ENCODE measurements at regions not wholly inside any gene's neighbourhood (a gene's known extent, or its start where the extent isn't known, plus 50 kb on each side); places are given as distances from the start of the nearest gene placed in this dataset.

- Mint-ChIP-seq H3K4me3 (no peak overlapping the region), H3K27ac (no peak overlapping the region), H3K36me3 (no peaks in the 10 kb centered on the region), H3K27me3 (ENCODE audit: low read depth in 3 of 3) (peaks cover 0 to 5% (median 4%) of the 10 kb centered on the region in 3 donors), H3K9me3 (peaks cover 0 to 3% (median 0%) of the 10 kb centered on the region in 6 donors), H3K4me1 (no peaks in the 10 kb centered on the region)
- no peak for DNase-seq
Observed at GRCh38 chr2:6510532-6510931, 355.2 kb downstream of the CMPK2 start.

- no peaks in the 10 kb centered on the region for H3K9me3 Mint-ChIP-seq
- DNase-seq = no peak
- H3K36me3 Mint-ChIP-seq = no peaks in the 10 kb centered on the region
- H3K27me3 Mint-ChIP-seq (ENCODE audit: low read depth in 3 of 3) = peaks cover 0 to 2% (median 0%) of the 10 kb centered on the region in 3 donors
- H3K4me1 Mint-ChIP-seq = no peaks in the 10 kb centered on the region
- H3K4me3 Mint-ChIP-seq = no peak overlapping the region
- H3K27ac Mint-ChIP-seq = no peak overlapping the region
Observed at GRCh38 chr2:6512589-6512988, 353.1 kb downstream of the CMPK2 start.

- H3K36me3 Mint-ChIP-seq = no peaks in the 10 kb centered on the region
- H3K4me3 Mint-ChIP-seq = no peak overlapping the region
- peaks cover 0 to 4% (median 2%) of the 10 kb centered on the region in 3 donors for H3K27me3 Mint-ChIP-seq (ENCODE audit: low read depth in 3 of 3)
- no peaks in the 10 kb centered on the region for H3K4me1 Mint-ChIP-seq
- no peaks in the 10 kb centered on the region for H3K9me3 Mint-ChIP-seq
- DNase-seq = no peak
- no peak overlapping the region for H3K27ac Mint-ChIP-seq
Observed at GRCh38 chr2:6516674-6517073, 349.0 kb downstream of the CMPK2 start.

DNA sequence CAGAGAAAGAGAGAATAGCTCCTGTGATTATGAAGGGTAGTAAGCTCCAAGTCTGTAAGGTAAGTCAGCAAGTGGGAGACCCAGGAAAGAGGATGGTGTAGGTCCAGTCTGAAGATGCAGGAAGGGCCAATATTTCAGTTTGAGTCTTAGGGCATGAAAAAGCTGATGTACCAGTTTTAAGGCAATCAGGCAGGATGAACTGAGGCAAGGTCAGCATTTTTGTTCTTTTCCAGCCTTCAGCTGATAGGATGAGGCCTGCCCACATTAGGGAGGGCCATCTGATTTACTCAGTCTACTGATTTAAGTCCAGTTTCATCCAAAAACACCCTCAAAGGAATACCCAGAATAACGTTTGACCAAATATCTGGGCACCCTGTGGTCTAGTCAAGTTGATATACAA lies 347.3 kb downstream of the CMPK2 start:
- no peaks in the 10 kb centered on the region for H3K9me3 Mint-ChIP-seq
- H3K4me1 Mint-ChIP-seq = no peaks in the 10 kb centered on the region
- H3K27ac Mint-ChIP-seq = no peak overlapping the region
- DNase-seq = no peak
- H3K36me3 Mint-ChIP-seq = no peaks in the 10 kb centered on the region
- H3K27me3 Mint-ChIP-seq (ENCODE audit: low read depth in 3 of 3) = peaks cover 0 to 4% (median 2%) of the 10 kb centered on the region in 3 donors
- no peak overlapping the region for H3K4me3 Mint-ChIP-seq

- no peak for DNase-seq
- Mint-ChIP-seq H3K36me3 (no peaks in the 10 kb centered on the region), H3K4me1 (no peaks in the 10 kb centered on the region), H3K27me3 (ENCODE audit: low read depth in 3 of 3) (peaks cover 0 to 4% (median 2%) of the 10 kb centered on the region in 3 donors), H3K9me3 (peaks cover 0 to 6% (median 0%) of the 10 kb centered on the region in 6 donors), H3K27ac (no peak overlapping the region), H3K4me3 (no peak overlapping the region)
Observed at GRCh38 chr2:6523476-6523875, 342.2 kb downstream of the CMPK2 start.

DNA sequence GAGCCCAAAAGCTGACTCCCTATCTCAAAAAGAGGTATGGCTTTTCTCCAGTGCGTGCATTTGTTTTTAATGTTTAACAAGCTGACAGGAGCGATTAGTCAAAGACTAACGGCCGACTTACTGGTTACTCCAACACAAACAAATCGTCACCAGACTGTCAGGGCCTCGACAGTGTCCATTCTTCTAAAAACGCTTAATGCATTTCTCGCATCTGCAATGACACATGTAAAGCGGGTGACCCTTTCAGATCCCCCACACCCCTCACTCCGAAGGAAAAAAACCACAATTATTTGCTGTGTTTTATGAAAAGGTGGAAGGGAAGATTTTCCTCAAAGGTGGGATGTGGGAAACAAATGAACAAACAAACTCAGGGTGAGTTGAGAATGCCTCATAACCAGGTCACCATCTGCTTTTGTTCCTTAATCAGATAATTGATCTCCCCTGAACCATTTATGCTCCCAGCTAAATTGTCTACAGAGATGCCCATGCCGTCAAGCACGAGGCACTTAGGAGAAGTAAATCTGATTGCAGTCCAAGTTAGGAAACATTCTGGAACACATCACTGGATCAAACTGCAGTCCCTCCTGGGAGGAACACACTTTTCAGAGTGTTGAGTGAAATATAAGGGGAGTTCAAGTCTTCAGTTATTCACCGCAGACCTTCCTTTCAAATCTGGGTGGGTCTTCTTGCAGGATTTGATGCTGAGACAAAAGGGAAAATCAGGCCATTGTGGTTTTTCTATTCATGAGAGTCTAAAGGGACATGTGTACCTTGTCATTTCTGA lies 340.8 kb downstream of the CMPK2 start:
- no peak for DNase-seq
- Mint-ChIP-seq H3K4me1 (no peaks in the 10 kb centered on the region), H3K9me3 (peaks cover 0 to 8% (median 0%) of the 10 kb centered on the region in 6 donors), H3K27ac (no peak overlapping the region), H3K4me3 (no peak overlapping the region), H3K27me3 (ENCODE audit: low read depth in 3 of 3) (peaks cover 0 to 6% (median 2%) of the 10 kb centered on the region in 3 donors), H3K36me3 (no peaks in the 10 kb centered on the region)

DNA sequence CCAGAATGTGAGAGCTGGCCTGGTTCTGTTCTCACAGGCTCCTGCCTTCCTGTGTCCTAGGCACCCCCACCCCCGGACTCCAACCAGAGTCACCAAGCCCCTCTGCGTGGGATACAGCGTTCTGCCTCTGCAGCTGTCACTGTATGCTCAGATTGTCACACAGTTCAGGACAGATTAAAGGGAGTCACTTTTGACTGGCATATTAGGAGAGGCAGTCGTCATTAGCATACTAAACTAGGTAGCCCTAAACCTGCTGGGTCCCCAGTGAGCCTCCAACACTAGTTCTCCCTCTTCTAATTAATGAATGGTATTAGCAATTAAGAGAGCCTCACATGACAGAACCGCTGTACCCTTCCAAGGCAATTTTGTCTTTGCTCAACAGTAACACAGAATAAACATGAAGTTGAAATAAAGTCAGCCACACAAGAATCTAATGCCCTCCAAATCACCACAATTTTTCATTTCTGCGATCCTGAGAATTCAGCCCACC lies 340.2 kb downstream of the CMPK2 start:
- Mint-ChIP-seq H3K4me3 (no peak overlapping the region), H3K36me3 (no peaks in the 10 kb centered on the region), H3K27me3 (ENCODE audit: low read depth in 3 of 3) (peaks cover 0 to 6% (median 2%) of the 10 kb centered on the region in 3 donors), H3K27ac (no peak overlapping the region), H3K4me1 (no peaks in the 10 kb centered on the region), H3K9me3 (peaks cover 0 to 8% (median 0%) of the 10 kb centered on the region in 6 donors)
- DNase-seq = no peak

DNA sequence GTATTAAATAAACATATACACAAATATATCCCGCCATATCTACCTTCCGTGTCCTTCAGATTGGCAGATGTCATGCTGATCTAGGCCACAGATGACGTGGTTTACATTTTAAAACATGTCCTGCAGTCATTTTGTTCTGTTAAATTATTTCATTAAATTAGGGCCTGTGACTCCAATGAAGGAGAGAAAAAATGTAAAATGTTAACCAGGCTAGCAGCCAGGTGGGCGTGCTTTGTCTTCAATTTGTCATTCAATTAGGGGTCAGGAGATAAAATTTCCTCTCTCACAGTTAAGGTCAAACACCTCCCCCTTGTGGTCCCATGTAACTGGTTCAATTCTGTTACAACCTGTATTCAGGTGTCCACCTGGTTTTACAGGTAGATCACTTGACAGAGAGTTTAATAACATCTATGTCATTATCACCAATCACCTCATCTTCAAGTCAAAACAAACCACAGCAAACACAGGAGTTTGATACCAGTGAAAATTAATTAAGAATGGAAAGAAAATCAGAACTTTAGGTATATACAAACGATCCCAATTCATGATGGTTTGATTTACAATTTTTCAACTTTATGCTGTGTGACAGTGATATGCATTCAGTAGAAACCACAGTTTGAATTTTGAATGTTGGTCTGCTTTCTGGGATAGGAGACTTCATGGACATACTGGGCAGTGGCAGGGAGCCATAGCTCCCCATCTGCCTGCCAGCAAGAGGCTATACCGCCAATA lies 339.4 kb downstream of the CMPK2 start:
- Mint-ChIP-seq H3K4me3 (no peak overlapping the region), H3K4me1 (no peaks in the 10 kb centered on the region), H3K27ac (no peak overlapping the region), H3K27me3 (ENCODE audit: low read depth in 3 of 3) (peaks cover 0 to 3% (median 2%) of the 10 kb centered on the region in 3 donors), H3K9me3 (peaks cover 0 to 11% (median 0%) of the 10 kb centered on the region in 6 donors), H3K36me3 (no peaks in the 10 kb centered on the region)
- no peak for DNase-seq

DNA sequence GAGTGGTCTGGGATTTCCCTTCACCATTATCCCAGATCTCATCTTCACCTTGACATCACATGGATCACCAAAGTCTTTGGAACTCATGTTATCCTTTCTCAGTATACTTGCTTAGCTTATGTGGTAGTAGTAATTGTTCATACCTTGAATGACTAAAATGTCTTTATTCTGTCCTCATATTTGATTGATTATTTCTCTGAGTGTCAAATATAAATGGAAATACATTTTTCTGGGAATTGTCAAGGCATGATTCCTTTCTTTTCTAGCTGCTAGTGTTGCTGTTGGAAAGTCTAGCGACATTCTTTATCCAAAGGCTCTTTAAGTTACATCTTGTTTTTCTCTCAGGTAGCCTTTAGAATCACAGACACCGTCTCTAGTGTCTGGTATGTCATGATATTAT lies 334.4 kb downstream of the CMPK2 start:
- DNase-seq = no peak
- H3K9me3 Mint-ChIP-seq = peaks cover 0 to 11% (median 0%) of the 10 kb centered on the region in 6 donors
- peaks cover 0 to 7% (median 2%) of the 10 kb centered on the region in 3 donors for H3K27me3 Mint-ChIP-seq (ENCODE audit: low read depth in 3 of 3)
- no peaks in the 10 kb centered on the region for H3K4me1 Mint-ChIP-seq
- no peak overlapping the region for H3K27ac Mint-ChIP-seq
- H3K4me3 Mint-ChIP-seq = no peak overlapping the region
- H3K36me3 Mint-ChIP-seq = no peaks in the 10 kb centered on the region

GRCh38 chr2:6535572-6535971 lies 330.1 kb downstream of the CMPK2 start:
- Mint-ChIP-seq H3K36me3 (no peaks in the 10 kb centered on the region), H3K9me3 (peaks cover 0 to 6% (median 0%) of the 10 kb centered on the region in 6 donors), H3K27me3 (ENCODE audit: low read depth in 3 of 3) (peaks cover 0 to 4% (median 1%) of the 10 kb centered on the region in 3 donors), H3K4me3 (no peak overlapping the region), H3K4me1 (no peaks in the 10 kb centered on the region), H3K27ac (no peak overlapping the region)
- DNase-seq = no peak

GRCh38 chr2:6538607-6539006 lies 327.1 kb downstream of the CMPK2 start:
- Mint-ChIP-seq H3K9me3 (peaks cover 0 to 6% (median under 1%) of the 10 kb centered on the region in 6 donors), H3K27ac (no peak overlapping the region), H3K27me3 (ENCODE audit: low read depth in 3 of 3) (peaks cover 0 to 4% (median 1%) of the 10 kb centered on the region in 3 donors), H3K4me3 (no peak overlapping the region), H3K36me3 (no peaks in the 10 kb centered on the region), H3K4me1 (no peaks in the 10 kb centered on the region)
- DNase-seq = no peak

DNA sequence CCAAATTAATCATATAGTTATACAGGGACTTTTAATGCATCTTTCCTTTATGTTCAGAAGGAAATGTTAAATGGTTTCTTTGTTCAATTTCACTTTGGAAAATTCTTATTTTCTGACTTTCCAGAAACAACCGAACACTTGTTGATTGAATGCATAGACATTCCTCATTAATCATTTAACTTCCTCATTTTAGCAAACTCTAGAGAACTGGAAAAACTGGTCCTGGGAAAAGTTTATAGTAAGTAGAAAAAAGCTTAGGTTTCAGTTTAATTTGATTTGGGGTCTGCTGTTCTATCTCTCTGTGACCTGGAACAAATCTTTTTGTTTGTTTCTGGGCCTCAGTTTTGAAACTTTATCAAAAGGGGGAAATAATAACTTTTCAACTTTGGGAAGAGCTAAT lies 320.4 kb downstream of the CMPK2 start:
- no peak for DNase-seq
- H3K4me3 Mint-ChIP-seq = no peak overlapping the region

DNA sequence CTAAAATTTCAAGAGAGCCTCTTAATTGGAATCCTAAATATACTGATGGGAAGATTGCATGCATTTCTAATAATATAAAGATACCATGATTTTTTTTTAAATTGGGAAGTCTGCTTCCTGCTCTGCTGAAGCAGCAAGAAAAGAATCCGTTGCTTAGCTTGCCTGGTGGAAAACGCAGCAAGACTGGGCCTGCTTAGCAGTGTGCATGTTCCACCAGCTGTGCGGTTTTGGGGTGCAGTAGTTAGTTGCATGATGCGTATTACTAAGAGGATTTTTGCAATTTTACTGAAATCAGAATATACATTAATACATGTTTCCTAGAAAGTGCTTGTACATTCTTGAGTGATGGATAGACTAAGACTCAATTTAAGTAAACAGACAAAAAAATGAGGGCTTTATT lies 319.9 kb downstream of the CMPK2 start:
- Mint-ChIP-seq H3K27me3 (ENCODE audit: low read depth in 3 of 3) (peaks cover 0 to 3% (median 0%) of the 10 kb centered on the region in 3 donors), H3K9me3 (peaks cover 0 to 5% (median 3%) of the 10 kb centered on the region in 6 donors), H3K4me3 (no peak overlapping the region), H3K4me1 (no peaks in the 10 kb centered on the region), H3K36me3 (no peaks in the 10 kb centered on the region), H3K27ac (no peak overlapping the region)
- no peak for DNase-seq

More for the DNA sequence above, 320.4 kb downstream of the CMPK2 start:
- H3K36me3 Mint-ChIP-seq = no peaks in the 10 kb centered on the region
- no peaks in the 10 kb centered on the region for H3K4me1 Mint-ChIP-seq
- H3K27me3 Mint-ChIP-seq (ENCODE audit: low read depth in 3 of 3) = peaks cover 0 to 3% (median 0%) of the 10 kb centered on the region in 3 donors
- peaks cover 0 to 5% (median under 1%) of the 10 kb centered on the region in 6 donors for H3K9me3 Mint-ChIP-seq
- no peak overlapping the region for H3K27ac Mint-ChIP-seq

GRCh38 chr2:6554466-6554865 lies 311.2 kb downstream of the CMPK2 start:
- Mint-ChIP-seq H3K36me3 (no peaks in the 10 kb centered on the region), H3K9me3 (peaks cover 0 to 7% (median 3%) of the 10 kb centered on the region in 6 donors), H3K4me3 (no peak overlapping the region), H3K4me1 (no peaks in the 10 kb centered on the region), H3K27me3 (ENCODE audit: low read depth in 3 of 3) (peaks cover 0 to 3% (median 0%) of the 10 kb centered on the region in 3 donors), H3K27ac (no peak overlapping the region)
- DNase-seq = no peak
